ENCODE measurements at regions not wholly inside any gene's neighbourhood (a gene's known extent, or its start where the extent isn't known, plus 50 kb on each side); places are given as distances from the start of the nearest gene placed in this dataset.

DNA sequence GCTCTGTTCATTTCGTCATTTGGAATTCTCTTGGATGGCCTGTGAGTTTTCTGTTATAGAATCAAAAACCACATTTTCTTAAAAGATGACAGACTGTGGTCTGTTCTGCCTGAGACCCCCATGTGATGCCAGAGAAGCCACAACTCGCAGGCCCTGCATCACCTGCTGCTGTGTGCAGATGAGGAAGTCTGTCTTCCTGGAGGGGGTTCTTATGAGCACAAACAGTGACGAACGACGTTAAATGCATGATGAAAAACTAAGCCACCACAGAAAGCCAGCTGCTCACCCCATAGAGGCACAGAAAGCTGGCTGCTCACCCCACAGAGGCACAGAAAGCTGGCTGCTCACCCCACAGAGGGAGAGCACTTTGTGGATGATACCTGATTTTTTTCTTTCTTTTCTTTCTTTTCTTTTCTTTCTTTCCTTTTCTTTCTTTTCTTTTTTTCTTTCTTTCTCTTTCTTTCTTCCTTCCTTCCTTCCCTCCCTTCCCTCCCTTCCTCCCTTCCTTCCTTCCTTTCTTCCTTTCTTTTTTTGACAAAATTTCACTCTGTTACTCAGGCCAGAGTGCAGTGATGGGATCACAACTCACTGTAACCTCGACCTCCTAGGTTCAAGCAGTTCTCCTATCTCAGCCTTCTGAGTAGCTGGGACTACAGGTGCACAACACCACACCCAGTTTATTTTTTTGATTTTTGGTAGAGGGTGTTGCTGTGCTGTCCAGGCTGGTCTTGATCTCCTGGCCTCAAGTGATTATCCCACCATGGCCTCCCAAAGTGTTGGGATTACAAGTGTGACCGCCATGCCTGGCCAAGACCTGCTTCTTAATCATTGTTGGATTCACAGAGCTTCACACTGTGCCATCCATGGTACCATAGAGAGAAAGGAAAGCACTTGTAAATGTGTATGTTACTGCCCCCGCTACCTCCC, 1191.4 kb downstream of the UQCRFS1 start:
- DNase-seq: no peak
- peaks cover 50% of the 10 kb centered on the region for H3K27me3 ChIP-seq (ENCODE audit: low read depth)
- no peaks in the 10 kb centered on the region for H3K36me3 ChIP-seq
- H3K4me1 ChIP-seq: no peaks in the 10 kb centered on the region
- intact Hi-C loops (cut with micrococcal nuclease): no loop called here
- TF ChIP-seq, protein P1, sequence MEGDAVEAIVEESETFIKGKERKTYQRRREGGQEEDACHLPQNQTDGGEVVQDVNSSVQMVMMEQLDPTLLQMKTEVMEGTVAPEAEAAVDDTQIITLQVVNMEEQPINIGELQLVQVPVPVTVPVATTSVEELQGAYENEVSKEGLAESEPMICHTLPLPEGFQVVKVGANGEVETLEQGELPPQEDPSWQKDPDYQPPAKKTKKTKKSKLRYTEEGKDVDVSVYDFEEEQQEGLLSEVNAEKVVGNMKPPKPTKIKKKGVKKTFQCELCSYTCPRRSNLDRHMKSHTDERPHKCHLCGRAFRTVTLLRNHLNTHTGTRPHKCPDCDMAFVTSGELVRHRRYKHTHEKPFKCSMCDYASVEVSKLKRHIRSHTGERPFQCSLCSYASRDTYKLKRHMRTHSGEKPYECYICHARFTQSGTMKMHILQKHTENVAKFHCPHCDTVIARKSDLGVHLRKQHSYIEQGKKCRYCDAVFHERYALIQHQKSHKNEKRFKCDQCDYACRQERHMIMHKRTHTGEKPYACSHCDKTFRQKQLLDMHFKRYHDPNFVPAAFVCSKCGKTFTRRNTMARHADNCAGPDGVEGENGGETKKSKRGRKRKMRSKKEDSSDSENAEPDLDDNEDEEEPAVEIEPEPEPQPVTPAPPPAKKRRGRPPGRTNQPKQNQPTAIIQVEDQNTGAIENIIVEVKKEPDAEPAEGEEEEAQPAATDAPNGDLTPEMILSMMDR (IDR thresholded peaks at IDR 0.05; ENCODE audit: borderline replicate concordance): no peak
- no peak overlapping the region for H3K27ac ChIP-seq (replicated peaks)
- H3K4me3 ChIP-seq: no peak overlapping the region
- no peaks in the 10 kb centered on the region for H3K9me3 ChIP-seq (replicated peaks)

DNA sequence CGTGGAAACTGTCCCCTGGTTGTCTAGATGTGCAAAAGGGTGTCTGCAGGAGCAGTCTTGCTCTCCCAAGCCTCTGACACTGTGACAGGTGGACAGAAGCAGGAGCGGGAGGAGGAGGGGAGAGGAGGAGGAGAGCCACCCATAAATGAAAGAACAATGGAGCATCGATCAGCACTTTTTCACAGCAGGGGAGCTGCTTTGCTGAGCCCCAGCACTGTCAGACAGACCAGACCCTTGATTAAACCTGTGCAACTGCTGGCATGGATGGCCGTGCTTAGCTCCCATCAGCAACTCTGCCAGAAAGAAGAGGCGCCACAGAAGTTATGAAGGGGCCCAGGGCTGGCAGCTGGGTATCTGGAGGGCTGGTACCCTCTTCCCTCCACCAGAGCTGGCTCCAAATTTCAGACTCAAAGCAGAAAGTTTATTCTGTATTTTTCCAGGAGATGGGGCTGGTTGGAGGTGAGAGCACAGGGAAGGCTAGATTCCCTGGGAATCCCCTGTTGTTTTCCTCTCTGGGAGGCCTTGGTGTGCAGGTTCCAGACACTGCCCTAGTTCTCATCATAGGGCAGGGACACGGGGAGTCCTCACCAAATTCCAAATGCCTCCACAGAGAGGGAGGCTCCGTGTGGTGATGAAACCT, 1192.2 kb downstream of the UQCRFS1 start:
- Histone ChIP-seq H3K4me3 (no peak overlapping the region), H3K27ac (replicated peaks) (no peak overlapping the region), H3K36me3 (no peaks in the 10 kb centered on the region), H3K4me1 (no peaks in the 10 kb centered on the region), H3K9me3 (replicated peaks) (no peaks in the 10 kb centered on the region), H3K27me3 (ENCODE audit: low read depth) (peaks cover 50% of the 10 kb centered on the region)
- DNase-seq: no peak
- TF ChIP-seq, protein P1 (IDR thresholded peaks at IDR 0.05; ENCODE audit: borderline replicate concordance): no peak
- intact Hi-C loops (cut with micrococcal nuclease): no loop called here

DNA sequence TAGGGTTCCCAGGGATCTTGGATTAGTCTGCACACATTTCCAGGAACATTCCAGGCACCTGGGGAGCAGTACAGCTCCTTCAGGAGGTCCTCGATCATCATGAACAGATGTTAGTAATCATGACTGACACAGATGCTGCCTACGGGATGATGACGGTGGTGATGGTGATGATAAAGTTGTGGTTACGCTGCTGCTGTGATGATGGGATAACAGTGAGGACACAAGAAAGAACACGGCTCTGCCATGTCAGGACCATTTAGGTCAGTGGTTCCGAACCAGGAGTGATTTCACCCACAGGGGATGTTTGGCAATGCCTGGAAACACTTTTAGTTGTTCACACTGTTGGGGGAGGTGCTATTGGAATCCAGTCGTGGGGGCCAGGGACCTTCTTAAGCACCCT, 1193.0 kb downstream of the UQCRFS1 start:
- DNase-seq: no peak
- TF ChIP-seq, protein P1 (IDR thresholded peaks at IDR 0.05; ENCODE audit: borderline replicate concordance): no peak
- no peak overlapping the region for H3K27ac ChIP-seq (replicated peaks)
- no peaks in the 10 kb centered on the region for H3K4me1 ChIP-seq
- intact Hi-C loops (cut with micrococcal nuclease): no loop called here
- H3K27me3 ChIP-seq (ENCODE audit: low read depth): peaks cover 59% of the 10 kb centered on the region
- H3K36me3 ChIP-seq: no peaks in the 10 kb centered on the region
- no peaks in the 10 kb centered on the region for H3K9me3 ChIP-seq (replicated peaks)
- no peak overlapping the region for H3K4me3 ChIP-seq

GRCh38 chr19:28019371-28019770, 1193.6 kb downstream of the UQCRFS1 start:
- DNase-seq: no peak
- Histone ChIP-seq H3K36me3 (no peaks in the 10 kb centered on the region), H3K27ac (replicated peaks) (no peak overlapping the region), H3K27me3 (ENCODE audit: low read depth) (peaks cover 64% of the 10 kb centered on the region), H3K4me3 (no peak overlapping the region), H3K9me3 (replicated peaks) (no peaks in the 10 kb centered on the region), H3K4me1 (no peaks in the 10 kb centered on the region)
- TF ChIP-seq, protein P1 (IDR thresholded peaks at IDR 0.05; ENCODE audit: borderline replicate concordance): no peak
- intact Hi-C loops (cut with micrococcal nuclease): no loop called here

GRCh38 chr19:28018499-28018898, 1194.5 kb downstream of the UQCRFS1 start:
- no peak overlapping the region for H3K4me3 ChIP-seq
- H3K36me3 ChIP-seq: no peaks in the 10 kb centered on the region
- H3K9me3 ChIP-seq (replicated peaks): no peaks in the 10 kb centered on the region
- H3K27me3 ChIP-seq (ENCODE audit: low read depth): peaks cover 68% of the 10 kb centered on the region
- no peak for DNase-seq
- intact Hi-C loops (cut with micrococcal nuclease): no loop called here
- no peaks in the 10 kb centered on the region for H3K4me1 ChIP-seq
- no peak overlapping the region for H3K27ac ChIP-seq (replicated peaks)
- TF ChIP-seq, protein P1 (IDR thresholded peaks at IDR 0.05; ENCODE audit: borderline replicate concordance): no peak

All from left ventricle myocardium inferior (tissue), 1 donor.